HG03558 (cell line): ENCODE measurements at regions not wholly inside any gene's neighbourhood (a gene's known extent, or its start where the extent isn't known, plus 50 kb on each side); places are given as distances from the start of the nearest gene placed in this dataset.

ENCODE experiments used
- ATAC-seq: cut with Tn5 transposase; IDR thresholded peaks from one replicate; pipeline ENCODE4 v1.9.1; 2021; ENCODE audit warnings: moderate number of reproducible peaks; ENCODE audit not compliant: unreplicated experiment; ENCODE audit errors: extremely low read depth

DNA sequence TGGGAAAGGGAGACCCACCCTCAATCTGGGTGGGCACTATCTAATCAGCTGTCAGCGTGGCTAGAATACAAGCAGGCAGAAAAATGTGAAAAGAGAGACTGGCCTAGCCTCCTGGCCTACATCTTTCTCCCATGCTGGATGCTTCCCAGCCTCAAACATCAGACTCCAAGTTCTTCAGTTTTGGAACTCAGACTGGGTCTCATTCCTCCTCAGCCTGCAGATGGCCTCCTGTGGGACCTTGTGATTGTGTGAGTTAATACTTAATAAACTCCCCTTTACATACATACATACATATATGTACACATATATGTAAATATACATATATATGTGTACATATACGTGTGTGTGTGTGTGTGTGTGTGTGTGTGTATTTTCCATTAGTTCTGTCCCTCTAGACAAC is 207.1 kb downstream of the BRINP2 start:
- ATAC-seq: no peak

DNA sequence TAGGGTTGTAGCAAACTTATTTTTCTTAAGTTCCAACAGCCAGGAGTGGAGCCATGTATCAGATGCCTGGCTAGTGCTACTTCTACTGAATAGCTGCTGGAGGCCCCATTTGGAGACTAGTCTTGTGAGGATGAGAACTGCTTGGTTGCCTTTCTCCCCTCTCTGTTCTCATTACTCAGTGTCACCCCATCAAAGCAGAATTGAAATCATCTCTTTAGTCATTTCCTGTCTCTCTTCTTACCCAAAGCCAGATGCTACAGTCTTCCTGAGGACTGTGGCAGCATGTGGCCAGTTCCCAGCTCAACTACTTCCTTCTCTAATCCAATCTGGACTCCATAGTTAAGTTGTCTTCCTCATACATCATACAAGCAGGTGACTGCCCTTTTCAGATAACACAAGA is 197.5 kb downstream of the BRINP2 start:
- ATAC-seq: no peak

DNA sequence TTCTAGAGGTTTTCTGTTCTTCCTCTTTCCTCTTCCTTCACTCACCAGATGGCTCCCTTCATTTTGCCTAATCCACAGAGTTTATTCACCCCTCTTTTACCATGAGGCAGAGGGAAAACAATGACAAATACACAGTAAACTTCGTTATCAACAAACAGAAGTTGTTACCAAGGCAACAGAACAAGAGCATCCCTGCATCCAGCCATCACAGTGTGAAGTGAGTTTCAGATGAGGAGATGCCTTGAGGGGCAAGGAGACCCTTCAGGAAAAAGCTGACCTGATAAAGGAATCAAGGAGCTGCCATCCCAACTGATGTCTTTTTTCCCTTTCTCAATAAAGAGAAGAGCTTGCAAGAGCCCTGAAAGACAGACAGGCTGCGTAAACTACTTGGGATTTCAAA is 195.3 kb downstream of the BRINP2 start:
- no peak for ATAC-seq

DNA sequence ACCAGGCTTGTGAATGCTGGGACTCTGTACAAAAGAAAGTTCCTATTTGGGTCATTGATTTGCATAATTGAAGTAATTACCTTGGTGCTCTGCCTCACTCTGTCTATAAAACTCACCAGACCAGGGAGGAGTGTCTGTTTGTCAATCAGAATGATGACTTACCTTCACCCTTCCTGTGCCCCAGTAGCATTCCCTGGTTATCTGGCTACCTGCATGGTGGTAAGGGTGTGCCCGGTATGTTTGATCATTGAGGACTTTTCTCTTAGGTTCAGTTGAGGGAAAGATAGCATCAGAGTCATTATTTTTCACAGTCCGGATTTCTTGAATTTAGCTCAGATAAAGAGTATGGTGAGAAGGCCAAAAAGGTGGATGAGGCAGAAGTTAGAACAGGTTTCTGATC is 190.0 kb downstream of the BRINP2 start:
- ATAC-seq: no peak

DNA sequence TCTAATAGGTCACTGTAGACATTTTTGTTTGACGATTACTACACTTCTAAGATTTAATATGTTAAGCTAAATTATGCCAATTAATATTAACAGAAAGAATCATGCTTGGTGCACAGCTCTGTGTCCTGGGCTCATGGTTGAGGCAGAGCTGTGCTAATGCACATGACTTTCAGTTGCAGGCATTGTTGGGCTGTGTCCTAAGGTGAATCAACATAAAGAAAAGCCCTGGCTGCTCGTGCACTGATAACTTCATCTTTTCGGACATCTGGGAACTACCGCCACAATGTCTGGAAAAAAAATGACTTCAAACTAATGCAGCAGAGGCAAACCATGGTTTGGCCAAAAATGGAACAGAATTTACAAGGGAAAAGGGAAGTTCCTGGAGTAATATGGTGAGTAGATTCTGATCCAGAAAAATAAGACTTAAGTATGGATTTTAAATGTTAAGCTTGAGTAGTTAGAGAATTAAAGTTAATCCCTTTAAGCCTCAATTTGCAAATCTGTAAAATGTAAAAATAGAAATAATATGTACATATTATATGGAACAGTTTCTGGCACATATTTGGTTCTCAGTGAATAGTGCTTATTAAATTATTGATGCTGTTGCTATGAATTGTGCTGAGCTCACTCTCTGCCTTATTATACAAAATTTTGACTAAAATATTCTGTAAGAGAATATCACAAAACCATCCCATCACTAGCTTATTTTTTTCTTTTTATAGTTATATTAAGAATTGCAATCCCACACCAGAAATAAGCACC is 186.1 kb downstream of the BRINP2 start:
- ATAC-seq: no peak

DNA sequence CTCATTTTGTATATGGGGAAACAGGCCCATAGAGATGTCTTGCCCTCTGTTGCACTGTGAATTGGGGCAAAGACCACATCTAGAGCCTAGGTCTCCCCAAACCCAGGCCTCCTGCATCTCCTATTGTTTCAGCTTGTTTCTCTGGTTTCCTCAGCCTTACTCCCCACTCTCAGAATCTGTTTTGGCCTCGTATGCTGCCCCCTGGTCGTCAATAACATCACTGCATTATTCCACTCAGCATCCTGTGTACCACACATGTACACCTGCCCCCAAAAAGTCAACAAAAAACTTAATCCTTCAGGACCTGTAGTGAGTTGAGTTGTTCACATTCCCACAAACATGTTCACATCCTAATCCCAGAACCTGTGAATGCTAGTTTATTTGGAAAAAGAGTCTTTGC is 184.8 kb downstream of the BRINP2 start:
- no peak for ATAC-seq

DNA sequence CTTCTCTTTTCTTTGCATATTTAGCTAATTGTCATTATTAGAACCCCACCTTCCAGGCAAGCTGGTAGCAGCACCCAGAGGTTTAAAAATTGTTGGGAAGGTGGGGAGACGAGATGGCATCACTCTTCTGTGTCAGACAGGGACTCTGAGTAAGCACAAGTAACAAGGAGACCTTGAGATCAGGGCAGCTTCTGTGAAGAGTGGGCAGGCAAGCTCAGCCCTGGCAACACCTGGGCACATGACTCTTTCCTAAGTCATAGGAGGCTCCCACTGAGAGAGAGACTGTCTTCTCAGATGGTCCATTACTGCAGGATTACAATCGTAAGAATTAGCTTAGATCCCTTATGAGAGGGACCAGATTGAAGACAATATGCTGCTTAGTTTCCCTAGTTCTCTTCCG is 183.5 kb downstream of the BRINP2 start:
- ATAC-seq: no peak

DNA sequence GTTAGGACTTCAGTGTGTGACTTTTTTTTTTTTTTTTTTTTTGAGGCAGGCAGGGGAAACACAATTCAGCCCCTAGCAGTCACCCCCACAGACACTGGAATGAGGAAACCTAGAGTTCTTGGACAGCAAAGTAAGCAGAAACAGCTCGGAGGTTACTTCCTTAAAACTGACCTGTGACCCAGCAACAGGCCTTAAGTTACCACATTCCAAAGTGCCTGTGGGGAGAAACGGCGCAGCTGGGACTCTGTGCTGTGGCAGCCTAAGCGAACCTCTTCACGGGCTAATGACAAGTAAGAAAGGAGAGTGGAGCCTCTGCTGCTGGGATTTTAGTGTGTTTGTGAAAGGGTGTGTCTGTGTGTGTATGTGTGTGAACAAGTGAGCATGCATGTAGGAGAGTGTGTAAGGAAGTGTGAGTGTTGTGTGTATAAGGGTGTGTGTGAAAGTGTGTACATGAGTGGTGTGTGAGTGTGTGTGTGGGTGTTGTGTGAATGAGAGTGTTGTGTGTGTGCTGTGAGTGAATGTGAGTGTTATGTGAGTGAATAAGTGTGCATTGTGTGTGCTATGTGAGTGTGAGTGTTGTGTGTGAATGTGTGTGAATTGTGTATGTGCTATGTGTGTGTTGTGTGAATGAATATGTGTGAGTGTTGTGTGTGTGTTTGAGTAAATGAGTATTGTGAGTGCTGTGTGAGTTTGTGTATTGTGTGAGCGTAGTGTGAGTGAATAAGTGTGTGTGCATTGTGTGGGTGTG is 180.8 kb downstream of the BRINP2 start:
- ATAC-seq: no peak

DNA sequence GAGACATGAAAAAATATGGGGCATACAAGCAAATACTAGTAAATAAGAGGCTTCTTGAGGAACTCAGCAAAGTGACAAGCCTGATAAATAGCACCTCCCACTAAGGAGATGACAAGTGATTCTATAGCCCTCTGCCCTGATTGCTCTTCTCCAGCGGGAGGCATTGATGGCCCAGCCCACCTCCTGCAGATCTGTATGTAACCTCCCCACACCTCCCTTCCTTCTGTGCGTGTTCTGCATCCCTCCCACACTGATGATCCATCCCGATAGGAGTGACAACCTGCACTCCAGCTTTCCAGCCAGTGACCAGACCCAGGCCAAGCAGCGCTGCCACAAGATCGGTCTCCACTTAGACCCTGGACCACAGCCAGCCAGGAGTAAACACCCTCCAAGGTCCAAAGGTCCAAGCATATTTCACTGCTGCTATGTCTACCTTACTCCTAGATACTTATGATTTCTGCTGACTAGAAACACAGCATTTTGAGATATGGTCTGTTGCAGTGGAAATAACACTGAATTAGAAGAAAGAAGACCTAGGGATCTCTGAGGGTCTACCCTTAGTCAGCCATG is 176.1 kb downstream of the BRINP2 start:
- no peak for ATAC-seq

DNA sequence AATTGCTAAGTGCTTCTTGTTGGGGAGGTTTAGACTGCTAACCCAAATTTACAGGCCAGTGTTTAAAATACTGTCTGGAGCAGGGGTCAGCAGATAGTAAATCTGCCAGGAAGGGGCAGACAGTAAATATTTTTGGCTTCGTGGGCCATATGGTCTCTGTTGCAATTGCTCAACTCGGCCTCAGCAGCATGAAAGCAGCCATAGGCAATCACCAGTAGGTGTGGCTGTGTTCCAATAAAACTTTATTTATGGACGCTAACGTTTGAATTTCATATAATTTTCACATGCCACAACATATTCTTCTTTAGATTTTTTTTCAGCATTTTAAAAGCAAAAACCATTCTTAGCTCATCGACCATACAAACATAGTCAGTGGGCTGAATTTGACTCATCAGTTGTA is 172.7 kb downstream of the BRINP2 start:
- ATAC-seq: no peak

DNA sequence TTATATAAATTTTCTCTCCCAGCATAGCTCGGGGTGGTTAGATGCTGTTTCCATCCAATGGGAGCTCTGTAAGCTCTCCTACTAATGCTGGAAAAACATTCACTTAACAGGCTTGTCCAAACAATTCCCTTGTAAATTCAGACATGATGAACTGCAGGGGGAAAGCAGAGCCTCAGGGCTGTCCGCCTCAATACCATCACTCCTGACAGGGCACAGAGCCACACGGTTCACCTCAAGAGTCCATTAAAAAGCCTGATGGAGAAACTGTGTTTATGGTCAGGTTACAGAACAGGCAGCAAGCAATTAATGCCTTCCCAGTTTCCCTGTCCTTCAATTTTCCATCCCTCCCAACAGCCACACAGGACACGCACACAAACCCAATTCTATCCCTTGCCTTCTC is 171.0 kb downstream of the BRINP2 start:
- ATAC-seq: no peak

DNA sequence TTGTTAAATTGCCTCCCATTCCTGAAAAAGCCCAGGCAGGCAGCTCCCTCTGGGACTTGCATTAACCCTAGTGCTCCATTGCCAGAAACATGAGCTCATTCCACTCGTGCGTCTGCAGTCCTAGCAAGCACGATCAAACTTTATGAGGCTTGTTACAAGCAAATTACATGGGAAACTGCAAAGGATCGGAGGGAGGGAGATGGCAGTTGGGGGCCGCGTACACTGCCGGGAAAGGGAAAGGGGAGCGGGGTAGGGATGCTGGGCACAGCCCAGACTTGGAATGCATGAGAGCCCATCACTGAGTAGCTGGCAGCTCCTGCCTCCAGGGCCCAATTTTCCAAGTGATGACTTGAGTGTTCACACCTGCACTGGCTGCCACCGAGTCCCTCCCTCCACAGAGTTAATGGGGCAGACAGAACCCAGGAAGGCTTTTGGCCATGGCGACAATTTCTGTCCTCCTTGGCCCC is 169.9 kb downstream of the BRINP2 start:
- ATAC-seq: no peak

DNA sequence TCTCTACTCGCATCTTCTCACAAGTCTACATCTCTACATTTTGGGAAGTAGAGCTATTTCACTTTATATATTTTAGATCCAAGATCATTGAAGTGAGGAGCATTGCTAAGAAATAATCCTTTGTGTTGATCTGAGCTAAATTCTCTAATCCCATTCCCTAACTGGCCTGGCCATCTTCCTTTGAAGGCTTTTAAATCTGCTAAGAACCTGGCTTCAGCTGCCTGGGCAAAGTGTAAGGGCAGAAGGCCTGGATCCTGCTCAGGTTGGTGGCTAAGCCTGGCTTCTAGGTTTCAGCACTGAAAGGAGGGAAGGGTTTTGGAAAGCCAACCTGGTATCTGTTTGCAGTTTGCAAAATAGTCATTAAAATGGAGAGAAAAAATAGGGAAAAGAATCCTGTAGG is 167.6 kb downstream of the BRINP2 start:
- ATAC-seq: no peak

DNA sequence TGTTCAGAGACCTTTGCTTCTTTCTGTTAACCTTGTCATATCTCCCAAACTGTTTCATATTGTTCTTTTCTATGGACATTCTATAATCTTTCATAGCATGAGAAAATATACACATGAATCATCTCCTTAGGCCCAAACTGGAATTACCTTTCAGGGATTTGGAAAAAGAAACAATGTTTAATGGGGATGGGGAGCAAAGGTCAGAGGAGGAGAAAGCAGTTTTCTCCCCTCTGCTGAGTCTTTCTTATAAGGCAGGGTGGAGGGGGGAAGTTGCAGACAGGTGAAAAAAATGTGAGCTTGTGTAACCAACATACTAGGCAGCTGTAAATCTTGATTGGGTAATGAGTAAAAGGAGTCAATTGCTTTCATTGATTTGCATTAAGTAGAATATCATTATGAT is 164.1 kb downstream of the BRINP2 start:
- ATAC-seq: no peak

DNA sequence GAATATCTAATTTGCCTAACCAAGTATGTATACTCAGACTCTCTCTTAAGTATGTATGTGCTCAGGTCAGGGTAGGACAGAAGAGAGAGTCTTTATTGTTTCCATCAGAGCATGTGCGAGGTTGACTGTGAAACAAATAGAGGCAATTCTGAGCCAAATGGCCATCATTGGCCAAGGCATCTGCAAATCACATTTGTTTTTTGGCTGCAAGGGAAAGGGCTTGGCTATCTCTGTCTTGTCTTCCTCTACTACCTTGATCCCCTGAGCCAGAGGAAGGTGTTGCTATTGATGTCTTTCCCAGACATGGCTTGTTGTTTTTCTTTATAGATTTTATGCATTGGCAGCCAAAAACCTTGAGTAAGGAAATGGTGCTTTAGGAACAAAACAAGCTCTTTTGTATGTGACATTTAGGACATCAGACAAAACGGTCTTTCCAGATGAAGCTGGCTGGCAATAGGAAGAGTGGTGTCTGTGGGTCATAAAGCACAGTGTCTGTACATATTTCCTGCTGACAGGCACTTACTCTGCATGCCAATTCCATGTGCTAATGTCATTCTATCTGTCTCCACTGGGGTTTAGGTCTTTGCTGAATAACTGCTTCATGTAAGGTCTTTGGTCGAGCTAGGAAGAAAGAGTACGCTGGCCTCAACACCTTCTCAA is 163.3 kb downstream of the BRINP2 start:
- ATAC-seq: no peak
